ENCODE measurements at regions not wholly inside any gene's neighbourhood (a gene's known extent, or its start where the extent isn't known, plus 50 kb on each side); places are given as distances from the start of the nearest gene placed in this dataset.

GRCh38 chr15:38898236-38898635, 333.6 kb upstream of the RASGRP1 start:
- TF ChIP-seq CTCF (IDR thresholded peaks at IDR 0.05; ENCODE audit: low read depth, low read length, poor library complexity, severe bottlenecking) (no peak), EZH2phosphoT487 (IDR thresholded peaks at IDR 0.05; ENCODE audit: borderline replicate concordance, low read length) (no peak)
